KMS-11 (cell line): ENCODE measurements at regions not wholly inside any gene's neighbourhood (a gene's known extent, or its start where the extent isn't known, plus 50 kb on each side); places are given as distances from the start of the nearest gene placed in this dataset.

Source experiments
- H2AFZ ChIP-seq: fragments of 200-600 bp; sonication (generic); 2 replicates; pipeline ENCODE4 v1.6.1; 2016; ENCODE audit warnings: antibody characterized with exemption, mixed run types, low read depth
- H3K27ac ChIP-seq: fragments of 200-600 bp; sonication (generic); 2 replicates; pipeline ENCODE4 v1.6.1; 2016; ENCODE audit warnings: mild to moderate bottlenecking, mixed run types
- H3K27me3 ChIP-seq: fragments of 200-600 bp; sonication (generic); 2 replicates; pipeline ENCODE4 v1.6.1; 2017; ENCODE audit warnings: mild to moderate bottlenecking, low read depth, mixed run types, moderate library complexity; ENCODE audit not compliant: insufficient read depth
- H3K36me3 ChIP-seq: fragments of 200-600 bp; sonication (generic); 2 replicates; pipeline ENCODE4 v1.6.1; 2017; ENCODE audit warnings: mild to moderate bottlenecking, mixed run types; ENCODE audit not compliant: insufficient read depth
- H3K4me1 ChIP-seq: fragments of 200-600 bp; sonication (generic); 2 replicates; pipeline ENCODE4 v1.6.1; 2016; ENCODE audit warnings: mild to moderate bottlenecking, low read depth, mixed run types; ENCODE audit not compliant: poor library complexity, severe bottlenecking
- H3K4me2 ChIP-seq: fragments of 200-600 bp; sonication (generic); 2 replicates; pipeline ENCODE4 v1.7.0; 2016; ENCODE audit warnings: mild to moderate bottlenecking, mixed run types
- H3K4me3 ChIP-seq: fragments of 200-600 bp; sonication (generic); IDR thresholded peaks from 2 replicates; pipeline ENCODE4 v1.6.1; 2017; ENCODE audit warnings: low read depth, low read length, mixed read lengths; ENCODE audit not compliant: insufficient read depth
- H3K79me2 ChIP-seq: fragments of 200-600 bp; sonication (generic); 2 replicates; pipeline ENCODE4 v1.6.1; 2016; ENCODE audit warnings: low read depth, mixed run types; ENCODE audit not compliant: insufficient read depth
- H3K9ac ChIP-seq: fragments of 200-600 bp; sonication (generic); 2 replicates; pipeline ENCODE4 v1.6.1; 2016; ENCODE audit warnings: mild to moderate bottlenecking, mixed run types
- H4K20me1 ChIP-seq: fragments of 200-600 bp; sonication (generic); 2 replicates; pipeline ENCODE4 v1.6.1; 2016; ENCODE audit warnings: mild to moderate bottlenecking, mixed run types; ENCODE audit not compliant: insufficient read depth
- CTCF ChIP-seq: fragments of 200-600 bp; sonication (generic); conservative IDR thresholded peaks from 2 replicates; pipeline ENCODE4 v1.6.1; 2017; ENCODE audit warnings: low read depth, mild to moderate bottlenecking, antibody characterized with exemption, low read length, moderate library complexity, mixed read lengths

GRCh38 chr2:45316576-45317338 is 294.3 kb downstream of the SRBD1 start:
- H3K27me3 ChIP-seq = no peaks in the 10 kb centered on the region
- no peak overlapping the region for H2AFZ ChIP-seq
- TF ChIP-seq CTCF = no peak
- no peak overlapping the region for H3K4me2 ChIP-seq
- no peaks in the 10 kb centered on the region for H3K36me3 ChIP-seq
- H3K27ac ChIP-seq = no peak overlapping the region
- H3K79me2 ChIP-seq = no peaks in the 10 kb centered on the region
- H3K9ac ChIP-seq = no peak overlapping the region
- no peak overlapping the region for H3K4me3 ChIP-seq
- H4K20me1 ChIP-seq = no peaks in the 10 kb centered on the region
- H3K4me1 ChIP-seq = no peaks in the 10 kb centered on the region

GRCh38 chr2:45315861-45316260 is 295.2 kb downstream of the SRBD1 start:
- Histone ChIP-seq H4K20me1 (no peaks in the 10 kb centered on the region), H2AFZ (no peak overlapping the region), H3K27me3 (no peaks in the 10 kb centered on the region), H3K4me2 (no peak overlapping the region), H3K4me3 (no peak overlapping the region), H3K9ac (no peak overlapping the region), H3K4me1 (no peaks in the 10 kb centered on the region), H3K27ac (no peak overlapping the region), H3K79me2 (no peaks in the 10 kb centered on the region), H3K36me3 (no peaks in the 10 kb centered on the region)
- TF ChIP-seq CTCF = no peak

- Histone ChIP-seq H3K36me3 (no peaks in the 10 kb centered on the region), H3K27me3 (no peaks in the 10 kb centered on the region), H3K9ac (no peak overlapping the region), H3K4me1 (peaks cover 12% of the 10 kb centered on the region), H3K27ac (no peak overlapping the region), H3K4me2 (no peak overlapping the region), H3K79me2 (no peaks in the 10 kb centered on the region), H3K4me3 (no peak overlapping the region), H2AFZ (no peak overlapping the region), H4K20me1 (no peaks in the 10 kb centered on the region)
- no peak for TF ChIP-seq CTCF
Measured at GRCh38 chr2:45312275-45312674, 298.8 kb downstream of the SRBD1 start.

- H3K79me2 ChIP-seq = no peaks in the 10 kb centered on the region
- TF ChIP-seq CTCF = no peak
- H3K36me3 ChIP-seq = no peaks in the 10 kb centered on the region
- H4K20me1 ChIP-seq = no peaks in the 10 kb centered on the region
- H3K9ac ChIP-seq = no peak overlapping the region
- H2AFZ ChIP-seq = no peak overlapping the region
- H3K4me3 ChIP-seq = no peak overlapping the region
- peaks cover 20% of the 10 kb centered on the region for H3K4me1 ChIP-seq
- no peak overlapping the region for H3K4me2 ChIP-seq
- no peak overlapping the region for H3K27ac ChIP-seq
- H3K27me3 ChIP-seq = no peaks in the 10 kb centered on the region
Measured at GRCh38 chr2:45311559-45311958, 299.5 kb downstream of the SRBD1 start.
